GM18868 (cell line): ENCODE measurements at regions not wholly inside any gene's neighbourhood (a gene's known extent, or its start where the extent isn't known, plus 50 kb on each side); places are given as distances from the start of the nearest gene placed in this dataset.
A peak's percentile ranks its signal among the peaks of the same experiment; 100 is the strongest.
"Not testable (repeated sequence)": the region's sequence is repeated elsewhere in the genome, so short reads cannot be mapped to it uniquely, and the experiment has no call there.

ENCODE experiments used
- ATAC-seq: cut with Tn5 transposase; IDR thresholded peaks from one replicate; pipeline ENCODE4 v1.9.1; 2021; ENCODE audit warnings: mild to moderate bottlenecking, moderate library complexity; ENCODE audit not compliant: unreplicated experiment

GRCh38 chr2:187610450-187610849 lies 56.2 kb upstream of the TFPI start:
- not testable (repeated sequence) for ATAC-seq

DNA sequence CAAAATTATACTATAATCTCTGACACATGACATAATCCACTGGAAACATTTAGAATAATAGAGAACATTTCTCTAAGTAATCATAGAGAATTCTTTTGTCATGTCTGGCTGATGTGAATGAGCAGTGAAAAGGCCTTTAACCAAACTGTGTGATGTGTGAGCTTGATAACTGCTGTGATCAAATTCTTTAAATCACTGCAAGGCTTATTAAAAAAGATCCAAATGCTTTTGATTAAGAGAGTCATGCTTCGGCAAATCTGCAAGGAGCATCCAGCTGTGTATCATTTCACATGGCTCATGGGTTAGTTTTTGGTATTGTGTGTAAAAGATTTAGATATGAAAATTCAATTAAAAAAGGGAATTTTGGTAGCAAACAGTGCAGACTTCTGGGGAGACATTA lies 58.6 kb upstream of the TFPI start:
- no peak for ATAC-seq

GRCh38 chr2:187614756-187615155 lies 60.5 kb upstream of the TFPI start:
- no peak for ATAC-seq

- ATAC-seq: no peak
Observed at GRCh38 chr2:187615364-187615763, 61.1 kb upstream of the TFPI start.

DNA sequence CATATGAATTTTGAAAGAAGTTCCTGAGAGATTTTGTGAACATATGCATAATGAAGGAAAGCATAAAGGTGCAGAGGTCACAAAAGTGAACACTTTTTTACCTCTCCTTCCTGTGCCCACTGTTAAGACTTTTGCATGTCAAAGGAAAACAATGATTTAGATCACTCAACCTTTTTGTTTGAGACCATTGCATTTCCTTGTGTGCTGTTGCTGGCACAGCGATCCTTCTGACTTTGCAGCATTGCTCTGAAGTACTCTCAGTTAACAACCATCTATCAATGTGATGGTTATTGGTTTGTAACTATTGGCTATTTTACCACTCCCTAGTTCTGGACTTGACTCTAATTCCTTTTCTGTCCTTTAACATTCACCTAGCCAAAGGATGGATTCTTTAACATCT lies 61.7 kb upstream of the TFPI start:
- ATAC-seq: no peak

GRCh38 chr2:187617120-187617519 lies 62.9 kb upstream of the TFPI start:
- no peak for ATAC-seq

- ATAC-seq: no peak
Observed at GRCh38 chr2:187617905-187618304, 63.7 kb upstream of the TFPI start.

- peak; percentile 34 for ATAC-seq
Observed at GRCh38 chr2:187618813-187619212, 64.6 kb upstream of the TFPI start.

DNA sequence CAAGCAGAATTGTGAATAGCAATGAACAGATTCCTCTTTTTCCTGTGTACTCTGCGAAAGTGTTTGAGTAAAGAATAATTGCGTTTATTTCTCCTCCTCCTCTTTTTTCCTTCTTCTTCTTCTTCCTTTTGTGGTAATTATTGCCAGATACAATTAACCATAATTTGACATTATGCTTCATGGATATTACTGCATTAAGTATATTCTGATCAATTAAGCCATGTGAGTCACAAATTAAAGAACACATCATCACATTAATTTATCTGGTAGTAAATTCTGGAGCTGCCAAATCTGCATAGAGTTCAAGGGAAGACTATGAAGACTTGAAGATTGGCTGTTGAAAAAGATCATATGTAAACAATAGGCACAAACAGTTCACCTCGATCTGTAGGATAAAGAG lies 72.9 kb upstream of the TFPI start:
- no peak for ATAC-seq

- ATAC-seq: not testable (repeated sequence)
Observed at GRCh38 chr2:187636731-187637391, 82.6 kb upstream of the TFPI start.

- ATAC-seq: not testable (repeated sequence)
Observed at GRCh38 chr2:187637392-187637740, 83.1 kb upstream of the TFPI start.

- not testable (repeated sequence) for ATAC-seq
Observed at GRCh38 chr2:187637771-187638170, 83.5 kb upstream of the TFPI start.

DNA sequence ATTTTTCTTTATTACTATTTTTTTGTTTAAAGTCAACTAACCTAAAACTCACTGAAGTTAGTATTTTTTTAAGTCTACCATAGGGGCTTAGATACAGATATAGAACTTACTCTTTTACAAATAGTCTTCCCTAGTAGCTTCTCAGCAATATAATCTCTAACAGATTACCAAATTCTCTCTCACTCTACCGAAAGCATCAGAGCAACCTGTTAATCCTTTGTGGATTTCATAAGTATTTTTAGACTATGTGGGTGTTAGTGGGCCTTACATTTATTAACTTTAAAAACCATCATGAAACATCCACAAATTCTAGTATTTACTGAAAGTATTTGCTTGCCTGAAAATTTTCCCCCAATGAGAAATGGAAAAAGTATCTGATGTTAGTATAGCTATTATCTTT lies 84.6 kb upstream of the TFPI start:
- ATAC-seq: no peak

DNA sequence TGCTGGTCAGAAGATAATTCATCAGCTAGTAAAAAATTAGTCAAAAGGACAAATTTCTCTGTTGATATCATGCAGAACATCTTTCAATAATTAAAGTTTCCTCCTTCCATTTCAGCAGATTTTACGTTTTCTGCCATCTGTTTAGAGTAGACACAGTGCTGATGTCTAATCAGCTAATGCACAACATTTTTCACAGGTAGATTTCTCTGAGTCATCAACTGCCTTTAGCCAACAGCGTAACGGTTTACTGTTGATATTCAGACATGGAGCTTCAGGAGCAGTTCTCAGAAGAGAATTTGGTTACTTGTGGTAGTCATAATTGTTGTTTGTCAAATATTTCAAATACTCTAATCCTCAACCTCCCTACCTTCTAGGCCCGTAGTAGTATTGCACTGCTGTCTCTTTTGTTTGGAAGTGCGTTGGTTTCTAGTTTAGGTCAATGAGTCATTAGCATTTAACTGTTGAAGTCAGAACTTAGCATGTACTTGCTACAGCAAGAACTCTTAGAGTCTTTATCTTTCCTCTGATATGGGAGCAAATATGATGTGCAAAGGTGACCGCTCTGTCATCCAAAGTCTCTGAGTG lies 86.8 kb upstream of the TFPI start:
- ATAC-seq: no peak

- no peak for ATAC-seq
Observed at GRCh38 chr2:187642498-187642897, 88.3 kb upstream of the TFPI start.

- no peak for ATAC-seq
Observed at GRCh38 chr2:187644486-187644885, 90.3 kb upstream of the TFPI start.

DNA sequence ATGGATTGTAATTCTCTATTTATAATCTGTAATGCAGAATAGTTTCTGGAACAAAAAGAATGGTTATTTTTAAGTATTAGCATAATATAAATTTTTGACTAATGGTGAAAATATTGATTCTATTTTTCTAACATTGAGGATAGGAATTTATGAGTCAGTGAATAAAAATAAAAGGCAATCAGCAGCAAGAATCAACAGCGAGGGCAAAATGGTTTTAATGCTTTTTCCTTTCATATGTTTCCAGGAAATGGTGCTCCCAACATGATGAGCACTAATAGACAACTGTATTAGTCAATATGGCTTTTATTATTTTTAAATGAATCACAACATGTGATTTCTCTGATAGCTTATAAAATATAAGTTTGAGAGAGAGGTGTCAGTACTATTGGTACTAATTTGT lies 90.7 kb upstream of the TFPI start:
- ATAC-seq: no peak

DNA sequence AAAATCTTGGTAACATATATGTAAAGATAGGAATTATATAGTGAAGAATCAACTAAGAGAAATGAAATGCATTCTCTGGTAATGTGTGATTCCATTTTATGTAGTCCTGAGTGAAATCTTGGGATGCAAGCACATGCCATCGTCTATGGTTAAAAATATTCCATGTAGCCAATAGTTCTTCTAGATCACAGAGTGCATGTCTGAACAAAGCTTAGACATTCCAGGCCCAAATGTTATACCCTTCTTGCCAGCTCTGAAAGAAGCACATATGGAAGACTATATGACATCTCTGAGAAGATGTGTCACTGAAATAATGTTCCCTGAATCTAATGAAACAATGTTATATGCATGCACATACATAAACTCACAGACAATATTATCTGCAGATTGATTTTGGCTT lies 92.3 kb upstream of the TFPI start:
- ATAC-seq: no peak

DNA sequence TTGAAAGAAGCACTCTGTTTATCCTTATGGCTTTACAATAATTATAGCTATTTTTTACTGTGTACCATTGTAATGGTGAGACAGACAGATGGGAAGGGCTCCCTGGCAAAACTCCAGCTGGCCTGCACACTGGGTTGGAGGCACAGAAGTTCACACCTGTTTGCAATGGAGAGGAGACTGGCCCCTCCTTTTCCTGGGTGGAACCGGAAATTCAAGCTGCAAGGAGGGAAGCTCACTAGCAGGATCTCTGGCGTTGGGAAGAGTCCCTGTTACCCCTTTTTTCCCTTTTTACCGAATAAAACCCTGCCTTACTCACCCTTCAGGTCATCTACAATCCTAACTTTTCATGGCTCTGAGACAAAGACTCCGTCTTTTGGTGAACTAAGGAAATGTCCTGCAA lies 100.3 kb upstream of the TFPI start:
- no peak for ATAC-seq

DNA sequence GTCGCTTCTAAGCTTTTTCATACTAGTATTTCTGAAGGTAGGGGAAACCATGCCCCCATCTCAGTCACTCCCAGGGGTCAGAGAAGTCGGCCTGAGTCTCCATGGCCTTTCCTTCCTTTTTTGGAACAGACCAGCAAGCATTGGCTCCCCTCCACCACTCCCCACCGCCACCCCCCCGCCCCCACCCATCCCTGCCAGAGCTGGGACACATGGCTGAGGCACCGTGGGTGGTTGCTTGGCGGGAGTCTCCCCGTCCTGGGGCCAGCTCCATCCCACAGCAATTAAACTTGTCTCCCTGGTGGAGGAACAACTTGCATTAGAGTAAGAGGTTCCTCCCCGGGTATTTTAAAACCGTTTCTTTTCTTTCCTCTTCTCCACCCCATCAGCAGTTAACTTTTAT lies 100.8 kb upstream of the TFPI start:
- ATAC-seq: no peak

DNA sequence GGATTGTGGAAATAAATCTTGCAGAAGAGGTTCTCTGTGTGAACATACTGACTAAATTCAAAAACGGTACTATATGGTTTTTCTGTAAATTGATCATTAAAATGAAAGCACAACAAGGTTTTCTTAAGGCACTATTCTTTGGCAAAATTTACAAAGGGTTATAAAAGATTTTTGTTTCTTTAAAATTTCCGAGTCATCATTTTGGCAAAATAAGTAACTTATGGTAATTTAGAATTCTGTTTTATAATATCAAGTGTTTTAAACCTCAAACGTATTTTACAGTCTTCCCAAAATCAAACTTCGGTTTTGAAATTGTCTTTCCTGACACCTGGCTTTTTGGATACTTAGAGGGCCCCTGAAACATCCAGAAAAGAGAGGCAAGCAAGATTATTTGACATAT lies 101.9 kb upstream of the TFPI start:
- no peak for ATAC-seq

DNA sequence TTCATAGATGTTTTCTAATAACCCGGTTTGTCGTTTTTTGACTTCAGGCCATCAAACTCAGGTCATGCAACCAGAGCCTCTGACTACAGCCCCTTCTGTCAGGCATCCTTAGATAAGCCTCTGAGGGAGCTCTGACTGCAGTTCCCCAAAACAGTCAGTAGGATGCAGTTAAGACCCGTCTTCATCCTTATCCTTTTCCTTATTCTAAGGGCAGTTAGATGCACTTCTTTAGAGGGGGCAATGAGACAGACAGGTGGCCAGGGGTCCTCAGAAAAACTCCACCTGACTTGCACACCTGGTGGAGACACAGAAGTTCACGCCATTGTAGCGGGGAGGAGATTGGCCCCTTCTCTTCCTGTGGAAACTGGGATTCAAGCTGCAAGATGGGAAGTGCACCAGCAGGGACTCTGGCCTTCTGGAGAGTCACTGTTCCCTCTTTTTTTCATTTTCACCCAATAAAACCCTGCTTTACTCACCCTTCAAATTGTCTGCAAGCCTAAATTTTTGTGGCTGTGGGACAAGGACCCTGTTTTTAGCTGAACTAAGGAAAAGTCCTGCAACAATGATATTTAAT lies 104.8 kb upstream of the TFPI start:
- peak; percentile 79 for ATAC-seq

- ATAC-seq: not testable (repeated sequence)
Observed at GRCh38 chr2:187676050-187676449, 121.8 kb upstream of the TFPI start.
